Neural cell (in vitro differentiated cells): ENCODE measurements at regions not wholly inside any gene's neighbourhood (a gene's known extent, or its start where the extent isn't known, plus 50 kb on each side); places are given as distances from the start of the nearest gene placed in this dataset.

Experiments
- H2AFZ ChIP-seq: fragments of 200-600, 300-800 bp; sonication (generic), shearing (Covaris generic); 2 replicates; pipeline ENCODE4 v1.6.0; 2014; ENCODE audit warnings: low read depth, mild to moderate bottlenecking, antibody characterized with exemption, low read length, moderate library complexity
- H3F3A ChIP-seq: fragments of 200-600 bp; shearing (Covaris generic); 2 replicates; pipeline ENCODE4 v1.6.1; 2016; ENCODE audit warnings: mild to moderate bottlenecking, moderate library complexity, mixed read lengths, antibody characterized with exemption, low read length; ENCODE audit not compliant: insufficient read depth, poor library complexity, severe bottlenecking
- H3K27ac ChIP-seq: fragments of 200-600, 300-800 bp; sonication (generic), shearing (Covaris generic); 2 replicates; pipeline ENCODE4 v1.5.1; 2014; ENCODE audit warnings: mild to moderate bottlenecking, low read length, moderate library complexity
- H3K27me3 ChIP-seq: fragments of 300-800, 200-600 bp; sonication (generic), shearing (Covaris generic); 2 replicates; pipeline ENCODE4 v1.6.0; 2014; ENCODE audit warnings: mild to moderate bottlenecking, low read depth, low read length, moderate library complexity; ENCODE audit not compliant: insufficient read depth
- H3K36me3 ChIP-seq: fragments of 300-800, 200-600 bp; sonication (generic), shearing (Covaris generic); 2 replicates; pipeline ENCODE4 v1.5.1; 2014; ENCODE audit warnings: mild to moderate bottlenecking, antibody characterized with exemption, low read length, moderate library complexity; ENCODE audit not compliant: insufficient read depth
- H3K4me2 ChIP-seq: fragments of 300-800, 200-600 bp; sonication (generic), shearing (Covaris generic); 2 replicates; pipeline ENCODE4 v1.6.0; 2014; ENCODE audit warnings: mild to moderate bottlenecking, low read length
- H3K4me3 ChIP-seq: fragments of 300-800, 200-600 bp; sonication (generic), shearing (Covaris generic); 2 replicates; pipeline ENCODE4 v1.5.1; 2014; ENCODE audit warnings: mild to moderate bottlenecking, low read length, moderate library complexity
- H3K79me2 ChIP-seq: fragments of 200-600 bp; shearing (Covaris generic); replicated peaks from 2 replicates; pipeline ENCODE4 v1.6.0; 2014; ENCODE audit warnings: mild to moderate bottlenecking, low read length, moderate library complexity; ENCODE audit not compliant: insufficient read depth
- H3K9ac ChIP-seq: fragments of 300-800, 200-600 bp; sonication (generic), shearing (Covaris generic); 2 replicates; pipeline ENCODE4 v1.6.1; 2016; ENCODE audit warnings: mild to moderate bottlenecking, low read length, mixed read lengths
- H3K9me2 ChIP-seq: fragments of 200-600 bp; shearing (Covaris generic); 2 replicates; pipeline ENCODE4 v1.6.1; 2016; ENCODE audit warnings: mild to moderate bottlenecking, low read length, mixed read lengths; ENCODE audit not compliant: insufficient read depth
- H3K9me3 ChIP-seq: fragments of 200-600, 300-800 bp; sonication (generic), shearing (Covaris generic); 2 replicates; pipeline ENCODE4 v1.6.1; 2016; ENCODE audit warnings: mild to moderate bottlenecking, mixed run types, low read length, moderate library complexity, mixed read lengths
- H4K20me1 ChIP-seq: fragments of 200-600 bp; shearing (Covaris generic); 2 replicates; pipeline ENCODE4 v1.6.1; 2016; ENCODE audit warnings: mild to moderate bottlenecking, mixed run types; ENCODE audit not compliant: insufficient read depth
- CTCF ChIP-seq: fragments of 450-650 bp; IDR thresholded peaks from 2 replicates; pipeline ENCODE4 v1.5.1; 2014; ENCODE audit warnings: antibody characterized with exemption, mild to moderate bottlenecking, moderate library complexity; ENCODE audit not compliant: poor library complexity, severe bottlenecking
- EP300 ChIP-seq: fragments of 450-650 bp; conservative IDR thresholded peaks from 2 replicates; pipeline ENCODE4 v1.6.1; 2014; ENCODE audit warnings: antibody characterized with exemption, mild to moderate bottlenecking, moderate library complexity; ENCODE audit not compliant: poor library complexity, severe bottlenecking
- EZH2 ChIP-seq: fragments of 200-600, 300-800 bp; shearing (Covaris generic), sonication (generic); IDR thresholded peaks from 2 replicates; pipeline ENCODE4 v1.6.1; 2014; ENCODE audit warnings: antibody characterized with exemption, low read length, borderline replicate concordance, mild to moderate bottlenecking; ENCODE audit not compliant: insufficient read depth, poor library complexity, severe bottlenecking
- MXI1 ChIP-seq: fragments of 450-650 bp; conservative IDR thresholded peaks from 2 replicates; pipeline ENCODE4 v1.6.1; 2014; ENCODE audit warnings: antibody characterized with exemption, mild to moderate bottlenecking; ENCODE audit not compliant: poor library complexity, severe bottlenecking
- POLR2AphosphoS5 ChIP-seq: IDR thresholded peaks from 2 replicates; pipeline ENCODE4 v1.6.1; 2012
- RAD21 ChIP-seq: fragments of 450-650 bp; conservative IDR thresholded peaks from 2 replicates; pipeline ENCODE4 v1.6.1; 2014; ENCODE audit warnings: antibody characterized with exemption, mild to moderate bottlenecking, moderate library complexity
- REST ChIP-seq: IDR thresholded peaks from 2 replicates; pipeline ENCODE4 v1.6.1; 2012; ENCODE audit warnings: borderline replicate concordance
- SMC3 ChIP-seq: fragments of 450-650 bp; conservative IDR thresholded peaks from 2 replicates; pipeline ENCODE4 v1.6.1; 2014; ENCODE audit warnings: antibody characterized with exemption, mild to moderate bottlenecking, moderate library complexity; ENCODE audit not compliant: poor library complexity
- TAF1 ChIP-seq: IDR thresholded peaks from 2 replicates; pipeline ENCODE4 v1.6.1; 2012; ENCODE audit warnings: low read depth

GRCh38 chr7:97680622-97681021 lies 51.3 kb upstream of the TAC1 start:
- no peaks in the 10 kb centered on the region for H3K36me3 ChIP-seq
- no peaks in the 10 kb centered on the region for H3K79me2 ChIP-seq
- H3K27ac ChIP-seq: no peak overlapping the region
- no peaks in the 10 kb centered on the region for H3K9me3 ChIP-seq
- no peaks in the 10 kb centered on the region for H3F3A ChIP-seq
- no peak overlapping the region for H2AFZ ChIP-seq
- H3K4me3 ChIP-seq: no peak overlapping the region
- no peak for TF ChIP-seq REST
- TF ChIP-seq RAD21: no peak
- no peak for TF ChIP-seq TAF1
- TF ChIP-seq MXI1: no peak
- TF ChIP-seq SMC3: no peak
- TF ChIP-seq EZH2: no peak
- TF ChIP-seq EP300: no peak
- TF ChIP-seq POLR2AphosphoS5: no peak
- TF ChIP-seq CTCF: no peak
- H3K9ac ChIP-seq: no peak overlapping the region
- H3K9me2 ChIP-seq: no peaks in the 10 kb centered on the region
- H3K27me3 ChIP-seq: no peaks in the 10 kb centered on the region
- H3K4me2 ChIP-seq: no peak overlapping the region
- no peaks in the 10 kb centered on the region for H4K20me1 ChIP-seq
